ENCODE measurements at regions not wholly inside any gene's neighbourhood (a gene's known extent, or its start where the extent isn't known, plus 50 kb on each side); places are given as distances from the start of the nearest gene placed in this dataset.

- TF ChIP-seq CTCF (IDR thresholded peaks at IDR 0.05; ENCODE audit: poor library complexity) (no peak), EZH2 (IDR thresholded peaks at IDR 0.05; ENCODE audit: borderline replicate concordance) (no peak), EZH2phosphoT487 (IDR thresholded peaks at IDR 0.05; ENCODE audit: low read depth, severe bottlenecking, unreplicated experiment) (no peak)
These were observed 485.0 kb upstream of the MGMT start for GRCh38 chr10:128981881-128982615.
